Caco-2 (cell line): ENCODE measurements at regions not wholly inside any gene's neighbourhood (a gene's known extent, or its start where the extent isn't known, plus 50 kb on each side); places are given as distances from the start of the nearest gene placed in this dataset.

Source experiments
- BruUV-seq: library from RNA; stranded (reverse); fragments of 400-500 nt; replicated peaks from 2 replicates; lab custom pipeline; 2021; lab: Mats Ljungman, UMichigan
- CTCF ChIA-PET: fragments of 300-600 bp; sonication (Branson Sonifier 250); formaldehyde crosslinking; loops from one replicate; lab custom pipeline; 2022; ENCODE audit warnings: antibody characterized with exemption; lab: Charles Lee
- POLR2A ChIA-PET: fragments of 300-600 bp; sonication (Branson Sonifier 250); formaldehyde crosslinking; loops from one replicate; lab custom pipeline; 2022; ENCODE audit warnings: antibody characterized with exemption; lab: Charles Lee
- DNase-seq, 2 experiments: peaks; one replicate each; pipeline versions ENCODE4 v3.0.0 to v3.0.0-alpha.2; 2020 to 2022
- H3K27me3 ChIP-seq: replicated peaks from 2 replicates; pipeline ENCODE4 v1.6.0; 2011; ENCODE audit warnings: low read length; ENCODE audit not compliant: control insufficient read depth, insufficient read depth
- H3K36me3 ChIP-seq: 2 replicates; pipeline ENCODE4 v1.5.1; 2011; ENCODE audit warnings: low read length; ENCODE audit not compliant: control insufficient read depth, insufficient read depth
- H3K4me1 ChIP-seq: fragments of 250-450 bp; sonication (Bioruptor Pico); 2 replicates; pipeline ENCODE4 v1.5.1; 2020; ENCODE audit warnings: mild to moderate bottlenecking
- H3K4me3 ChIP-seq: 2 replicates; pipeline ENCODE4 v1.5.1; 2011; ENCODE audit warnings: low read depth, mild to moderate bottlenecking, control low read depth, low read length
- H3K9me3 ChIP-seq: fragments of 250-450 bp; sonication (Bioruptor Pico); 2 replicates; pipeline ENCODE4 v1.5.1; 2020; ENCODE audit warnings: mild to moderate bottlenecking, moderate library complexity
- H3K27ac Mint-ChIP-seq: one replicate; pipeline ENCODE4 v1.8.0; 2022; ENCODE audit warnings: mixed read lengths; ENCODE audit not compliant: unreplicated experiment
- H3K27me3 Mint-ChIP-seq: one replicate; pipeline ENCODE4 v1.8.0; 2022; ENCODE audit warnings: mixed read lengths; ENCODE audit not compliant: insufficient read depth, unreplicated experiment
- H3K36me3 Mint-ChIP-seq: one replicate; pipeline ENCODE4 v1.8.0; 2022; ENCODE audit warnings: mild to moderate bottlenecking, mixed read lengths; ENCODE audit not compliant: insufficient read depth, unreplicated experiment
- H3K4me1 Mint-ChIP-seq: one replicate; pipeline ENCODE4 v1.8.0; 2022; ENCODE audit warnings: low read depth, mixed read lengths; ENCODE audit not compliant: unreplicated experiment
- H3K4me3 Mint-ChIP-seq: one replicate; pipeline ENCODE4 v1.8.0; 2022; ENCODE audit warnings: mild to moderate bottlenecking, moderate library complexity, mixed read lengths; ENCODE audit not compliant: unreplicated experiment
- H3K9me3 Mint-ChIP-seq: one replicate; pipeline ENCODE4 v1.8.0; 2022; ENCODE audit warnings: mixed read lengths; ENCODE audit not compliant: unreplicated experiment
- intact Hi-C: fragments of 100-400 bp; cut with micrococcal nuclease; formaldehyde crosslinking; loops from one replicate; pipeline ENCODE4 v1.10.0; 2022; ENCODE audit not compliant: unreplicated experiment
- TF ChIP-seq, protein P1 (sequence below), 2 experiments: fragments of 200-600 bp in 1 of 2; IDR thresholded peaks; 1 replicate in 1 of 2; 2 replicates in 1 of 2; pipeline versions ENCODE4 v1.5.1 to v1.8.0; 2011 to 2022; ENCODE audit warnings: antibody characterized with exemption in 1 of 2, control low read depth in 1 of 2, inconsistent platforms in 1 of 2, low read depth in 1 of 2, low read length in 1 of 2, mild to moderate bottlenecking in 1 of 2, moderate library complexity in 1 of 2; ENCODE audit not compliant: insufficient read depth in 1 of 2, severe bottlenecking in 1 of 2, unreplicated experiment in 1 of 2

DNA sequence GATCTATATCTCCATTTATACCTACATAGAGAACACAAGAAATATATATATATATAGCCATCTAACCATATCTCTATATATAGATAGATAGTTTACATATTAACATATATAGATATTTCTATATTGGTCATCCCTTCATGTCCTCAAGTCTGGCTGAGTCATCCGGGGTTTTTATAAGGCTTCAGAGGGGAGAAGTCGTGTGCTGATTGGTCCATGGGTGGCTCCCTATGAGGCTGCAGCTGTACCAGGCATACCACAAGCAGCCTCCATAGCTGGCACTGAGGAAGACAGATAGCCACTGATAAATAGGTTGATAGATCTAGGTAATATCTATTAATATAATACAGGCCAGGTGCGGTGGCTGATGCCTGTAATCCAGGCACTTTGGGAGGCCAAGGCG lies 618.3 kb upstream of the SETBP1 start:
- BruUV-seq = no TSS peak
- no peaks in the 10 kb centered on the region for H3K27me3 ChIP-seq
- no peak overlapping the region for H3K4me3 ChIP-seq
- Mint-ChIP-seq H3K27me3 (no peaks in the 10 kb centered on the region), H3K36me3 (no peaks in the 10 kb centered on the region), H3K27ac (no peak overlapping the region), H3K9me3 (no peaks in the 10 kb centered on the region), H3K4me1 (no peaks in the 10 kb centered on the region), H3K4me3 (no peak overlapping the region)
- intact Hi-C loops = no loop called here
- TF ChIP-seq, protein P1, sequence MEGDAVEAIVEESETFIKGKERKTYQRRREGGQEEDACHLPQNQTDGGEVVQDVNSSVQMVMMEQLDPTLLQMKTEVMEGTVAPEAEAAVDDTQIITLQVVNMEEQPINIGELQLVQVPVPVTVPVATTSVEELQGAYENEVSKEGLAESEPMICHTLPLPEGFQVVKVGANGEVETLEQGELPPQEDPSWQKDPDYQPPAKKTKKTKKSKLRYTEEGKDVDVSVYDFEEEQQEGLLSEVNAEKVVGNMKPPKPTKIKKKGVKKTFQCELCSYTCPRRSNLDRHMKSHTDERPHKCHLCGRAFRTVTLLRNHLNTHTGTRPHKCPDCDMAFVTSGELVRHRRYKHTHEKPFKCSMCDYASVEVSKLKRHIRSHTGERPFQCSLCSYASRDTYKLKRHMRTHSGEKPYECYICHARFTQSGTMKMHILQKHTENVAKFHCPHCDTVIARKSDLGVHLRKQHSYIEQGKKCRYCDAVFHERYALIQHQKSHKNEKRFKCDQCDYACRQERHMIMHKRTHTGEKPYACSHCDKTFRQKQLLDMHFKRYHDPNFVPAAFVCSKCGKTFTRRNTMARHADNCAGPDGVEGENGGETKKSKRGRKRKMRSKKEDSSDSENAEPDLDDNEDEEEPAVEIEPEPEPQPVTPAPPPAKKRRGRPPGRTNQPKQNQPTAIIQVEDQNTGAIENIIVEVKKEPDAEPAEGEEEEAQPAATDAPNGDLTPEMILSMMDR (IDR thresholded peaks at IDR 0.05; ENCODE audit: insufficient read depth in 1 of 2, low read depth in 1 of 2, low read length in 1 of 2, severe bottlenecking in 1 of 2, unreplicated experiment in 1 of 2) = no peak
- H3K36me3 ChIP-seq = no peaks in the 10 kb centered on the region
- no peaks in the 10 kb centered on the region for H3K4me1 ChIP-seq
- H3K9me3 ChIP-seq = no peaks in the 10 kb centered on the region
- ChIA-PET POLR2A (no interaction called here), CTCF (no interaction called here)
- DNase-seq = no peak

DNA sequence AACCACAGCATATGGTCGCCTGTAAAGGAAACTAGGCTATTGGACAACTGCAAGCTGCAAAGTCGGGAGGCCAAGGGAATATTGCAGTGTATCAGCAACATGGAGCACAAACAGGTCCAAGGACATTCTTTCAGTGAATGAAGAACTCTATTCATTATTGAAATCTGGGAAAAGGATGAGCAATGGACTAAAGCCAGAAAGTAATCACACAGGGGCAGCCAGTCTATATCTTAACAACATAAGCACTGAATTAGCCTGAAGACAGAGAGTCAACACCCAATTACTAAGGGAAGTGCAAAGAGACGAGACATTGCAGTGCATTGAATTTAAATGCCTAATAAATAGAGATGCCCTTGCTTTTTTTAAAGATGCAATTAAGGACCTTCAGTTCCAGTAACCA lies 615.5 kb upstream of the SETBP1 start:
- intact Hi-C loops = no loop called here
- H3K4me3 ChIP-seq = no peak overlapping the region
- TF ChIP-seq, protein P1 (IDR thresholded peaks at IDR 0.05; ENCODE audit: insufficient read depth in 1 of 2, low read depth in 1 of 2, low read length in 1 of 2, severe bottlenecking in 1 of 2, unreplicated experiment in 1 of 2) = no peak
- Mint-ChIP-seq H3K27ac (no peak overlapping the region), H3K4me1 (no peaks in the 10 kb centered on the region), H3K4me3 (no peak overlapping the region), H3K9me3 (no peaks in the 10 kb centered on the region), H3K27me3 (no peaks in the 10 kb centered on the region), H3K36me3 (no peaks in the 10 kb centered on the region)
- H3K4me1 ChIP-seq = no peaks in the 10 kb centered on the region
- no peaks in the 10 kb centered on the region for H3K36me3 ChIP-seq
- ChIA-PET POLR2A (no interaction called here), CTCF (no interaction called here)
- H3K27me3 ChIP-seq = no peaks in the 10 kb centered on the region
- BruUV-seq = no TSS peak
- H3K9me3 ChIP-seq = no peaks in the 10 kb centered on the region
- DNase-seq = no peak

DNA sequence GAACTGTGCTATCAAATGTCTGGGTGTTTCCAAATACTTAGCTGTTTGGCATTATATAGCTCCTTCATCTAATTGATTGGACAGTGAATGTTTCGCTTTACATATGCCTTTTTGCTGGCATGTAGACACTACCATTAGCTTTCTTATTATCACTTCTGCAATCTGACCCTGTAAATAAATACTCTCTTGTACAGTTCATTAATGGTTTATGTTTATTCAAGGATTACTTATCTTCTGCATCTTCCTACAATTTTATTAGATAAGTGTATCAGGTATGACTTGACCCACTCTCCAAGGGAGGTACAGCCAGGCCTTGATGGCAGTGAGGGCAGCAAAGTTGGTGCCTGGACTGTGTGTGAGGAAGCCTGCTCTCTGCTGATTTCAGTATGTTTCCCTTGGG lies 614.1 kb upstream of the SETBP1 start:
- ChIA-PET POLR2A (no interaction called here), CTCF (no interaction called here)
- H3K27ac Mint-ChIP-seq = no peak overlapping the region
- Histone ChIP-seq H3K4me3 (no peak overlapping the region), H3K36me3 (no peaks in the 10 kb centered on the region), H3K4me1 (no peaks in the 10 kb centered on the region), H3K27me3 (no peaks in the 10 kb centered on the region), H3K9me3 (no peaks in the 10 kb centered on the region)
- intact Hi-C loops = no loop called here
- no TSS peak for BruUV-seq
- TF ChIP-seq, protein P1 (IDR thresholded peaks at IDR 0.05; ENCODE audit: insufficient read depth in 1 of 2, low read depth in 1 of 2, low read length in 1 of 2, severe bottlenecking in 1 of 2, unreplicated experiment in 1 of 2) = no peak
- no peaks in the 10 kb centered on the region for H3K4me1 Mint-ChIP-seq
- H3K36me3 Mint-ChIP-seq = no peaks in the 10 kb centered on the region
- no peaks in the 10 kb centered on the region for H3K27me3 Mint-ChIP-seq
- H3K9me3 Mint-ChIP-seq = no peaks in the 10 kb centered on the region
- H3K4me3 Mint-ChIP-seq = no peak overlapping the region
- no peak for DNase-seq
